HEK293T (cell line): ENCODE measurements at regions not wholly inside any gene's neighbourhood (a gene's known extent, or its start where the extent isn't known, plus 50 kb on each side); places are given as distances from the start of the nearest gene placed in this dataset.

Experiments
- BHLHE40 ChIP-seq: fragments of 450-650 bp; IDR thresholded peaks from 2 replicates; pipeline ENCODE4 v1.6.1; 2016; ENCODE audit warnings: mild to moderate bottlenecking, moderate library complexity, borderline replicate concordance
- NFRKB ChIP-seq: fragments of 450-650 bp; IDR thresholded peaks from 2 replicates; pipeline ENCODE4 v1.6.1; 2016; ENCODE audit warnings: mild to moderate bottlenecking, moderate library complexity
- TARDBP ChIP-seq: fragments of 450-650 bp; IDR thresholded peaks from 2 replicates; pipeline ENCODE4 v1.6.1; 2016

DNA sequence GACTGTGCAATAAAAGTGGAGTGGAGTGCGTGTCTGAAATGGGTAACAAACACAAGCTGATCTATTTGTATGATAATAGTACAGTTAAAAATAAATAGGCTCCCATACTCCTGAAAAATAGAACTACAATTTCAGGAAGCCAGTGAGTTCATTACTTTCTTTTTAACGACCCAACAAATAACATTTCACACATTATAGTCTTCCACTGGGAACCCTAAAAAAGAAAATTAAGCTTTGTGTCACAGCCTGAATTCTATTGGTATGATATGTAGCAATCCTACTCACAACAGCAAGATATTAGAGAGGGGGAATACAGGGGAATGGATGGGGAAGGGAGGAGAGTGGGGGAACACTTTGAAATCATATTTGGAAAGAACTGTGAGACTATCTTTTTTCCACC, 156.9 kb upstream of the CNTN3 start:
- TF ChIP-seq TARDBP, result no peak
- TF ChIP-seq BHLHE40, result no peak
- TF ChIP-seq NFRKB, result no peak
